Mesenchymal stem cell (in vitro differentiated cells and primary cell): ENCODE measurements at regions not wholly inside any gene's neighbourhood (a gene's known extent, or its start where the extent isn't known, plus 50 kb on each side); places are given as distances from the start of the nearest gene placed in this dataset.
A peak's percentile ranks its signal among the peaks of the same experiment; 100 is the strongest.

Experiments
- DNase-seq: peaks from one replicate; pipeline ENCODE4 v3.0.0-alpha.2; 2013
- H2AFZ ChIP-seq: one replicate; pipeline ENCODE4 v1.6.1; 2013; ENCODE audit warnings: low read depth, mild to moderate bottlenecking, control low read depth, inconsistent platforms, low read length, moderate library complexity
- H2AK5ac ChIP-seq: 2 replicates; pipeline ENCODE4 v1.6.1; 2013; ENCODE audit warnings: low read length, moderate library complexity, mild to moderate bottlenecking, inconsistent platforms; ENCODE audit not compliant: severe bottlenecking
- H2BK120ac ChIP-seq: one replicate; pipeline ENCODE4 v1.6.1; 2013; ENCODE audit warnings: low read depth, mild to moderate bottlenecking, inconsistent platforms, low read length, moderate library complexity
- H2BK12ac ChIP-seq, 2 experiments: one replicate each; pipeline ENCODE4 v1.6.1; 2013; ENCODE audit warnings: inconsistent platforms in 2 of 2, low read length in 2 of 2, mild to moderate bottlenecking in 2 of 2, moderate library complexity in 2 of 2, control low read depth in 1 of 2
- H2BK15ac ChIP-seq: one replicate; pipeline ENCODE4 v1.6.1; 2013; ENCODE audit warnings: mild to moderate bottlenecking, low read depth, inconsistent platforms; ENCODE audit not compliant: poor library complexity, severe bottlenecking
- H2BK5ac ChIP-seq: 2 replicates; pipeline ENCODE4 v1.6.1; 2013; ENCODE audit warnings: low read depth, mild to moderate bottlenecking, low read length, control low read depth, inconsistent platforms; ENCODE audit not compliant: poor library complexity, severe bottlenecking
- H3K14ac ChIP-seq, 2 experiments: one replicate each; pipeline ENCODE4 v1.6.1; 2013; ENCODE audit warnings: inconsistent platforms in 2 of 2, low read length in 2 of 2, control low read depth in 1 of 2, mild to moderate bottlenecking in 1 of 2, moderate library complexity in 1 of 2
- H3K18ac ChIP-seq, 2 experiments: one replicate each; pipeline ENCODE4 v1.6.1; 2013; ENCODE audit warnings: inconsistent platforms in 2 of 2, low read length in 2 of 2, control low read depth in 1 of 2, low read depth in 1 of 2, mild to moderate bottlenecking in 1 of 2
- H3K23ac ChIP-seq, 2 experiments: one replicate each; pipeline ENCODE4 v1.6.1; 2013; ENCODE audit warnings: inconsistent platforms in 2 of 2, low read length in 2 of 2, mild to moderate bottlenecking in 2 of 2, moderate library complexity in 2 of 2, control low read depth in 1 of 2
- H3K27ac ChIP-seq: 2 replicates; pipeline ENCODE4 v1.5.1; 2013; ENCODE audit warnings: mild to moderate bottlenecking, moderate library complexity, low read length, control low read depth, inconsistent platforms; ENCODE audit not compliant: poor library complexity, severe bottlenecking
- H3K27me3 ChIP-seq, 2 experiments: 2 replicates each; pipeline versions ENCODE4 v1.6.1 to v1.7.0; 2013; ENCODE audit warnings: low read length in 2 of 2, mild to moderate bottlenecking in 2 of 2, moderate library complexity in 2 of 2, control low read depth in 1 of 2, inconsistent platforms in 1 of 2; ENCODE audit not compliant: control insufficient read depth in 1 of 2, insufficient read depth in 1 of 2
- H3K36me3 ChIP-seq, 2 experiments: 2 replicates each; pipeline versions ENCODE4 v1.6.1 to v1.7.0; 2013; ENCODE audit warnings: low read length in 2 of 2, control low read depth in 1 of 2, inconsistent platforms in 1 of 2, low read depth in 1 of 2, mild to moderate bottlenecking in 1 of 2; ENCODE audit not compliant: insufficient read depth in 2 of 2, control insufficient read depth in 1 of 2
- H3K4ac ChIP-seq, 2 experiments: one replicate each; pipeline ENCODE4 v1.6.1; 2013; ENCODE audit warnings: inconsistent platforms in 2 of 2, low read length in 2 of 2, mild to moderate bottlenecking in 2 of 2, moderate library complexity in 2 of 2, control low read depth in 1 of 2, low read depth in 1 of 2
- H3K4me1 ChIP-seq: 2 replicates; pipeline ENCODE4 v1.6.1; 2013; ENCODE audit warnings: low read depth, low read length, control low read depth; ENCODE audit not compliant: control insufficient read depth, insufficient read depth
- H3K4me2 ChIP-seq: 2 replicates; pipeline ENCODE4 v1.6.1; 2013; ENCODE audit warnings: low read length, mild to moderate bottlenecking, inconsistent platforms; ENCODE audit not compliant: poor library complexity, severe bottlenecking
- H3K4me3 ChIP-seq, 2 experiments: 2 replicates each; pipeline versions ENCODE4 v1.5.1 to v1.7.0; 2013; ENCODE audit warnings: low read length in 2 of 2, mild to moderate bottlenecking in 2 of 2, control low read depth in 1 of 2, low read depth in 1 of 2; ENCODE audit not compliant: insufficient read depth in 1 of 2
- H3K79me1 ChIP-seq: replicated peaks from 2 replicates; pipeline ENCODE4 v1.6.1; 2013; ENCODE audit warnings: mild to moderate bottlenecking, control low read depth, low read length, inconsistent platforms; ENCODE audit not compliant: poor library complexity, severe bottlenecking
- H3K9ac ChIP-seq: 2 replicates; pipeline ENCODE4 v1.7.0; 2013; ENCODE audit warnings: mild to moderate bottlenecking, low read length, moderate library complexity
- H3K9me3 ChIP-seq: 2 replicates; pipeline ENCODE4 v1.7.0; 2013; ENCODE audit warnings: mild to moderate bottlenecking, low read length; ENCODE audit not compliant: control insufficient read depth
- H4K8ac ChIP-seq: one replicate; pipeline ENCODE4 v1.6.1; 2013; ENCODE audit warnings: inconsistent platforms, mild to moderate bottlenecking, low read length, moderate library complexity
- H4K91ac ChIP-seq: one replicate; pipeline ENCODE4 v1.6.1; 2013; ENCODE audit warnings: mild to moderate bottlenecking, low read length, inconsistent platforms
- WGBS: methylation state at CpG from one replicate; pipeline ENCODE4 v1.1.7; 2013; ENCODE audit warnings: mixed read lengths; 5-methylcytosine and 5-hydroxymethylcytosine counted together

DNA sequence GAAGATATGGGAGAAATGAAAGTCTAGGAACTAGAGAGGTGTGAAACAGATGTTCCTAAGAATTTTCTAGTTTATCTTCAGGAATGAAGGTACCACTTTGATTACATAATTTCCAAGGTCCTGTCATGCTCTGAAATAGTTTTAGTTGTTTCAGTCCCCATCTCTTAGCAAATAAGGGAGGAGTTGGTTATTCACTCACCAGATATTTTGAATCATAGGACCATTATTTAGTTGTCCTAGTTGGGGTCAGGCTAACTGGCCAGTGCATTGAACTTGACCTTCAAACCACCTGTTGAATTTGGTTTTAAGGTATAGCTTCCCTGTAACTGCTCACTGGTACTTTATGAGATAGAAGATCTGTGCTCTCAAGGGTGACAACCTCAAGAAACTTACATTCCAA lies 53.9 kb upstream of the TNFAIP8 start:
- Histone ChIP-seq H2AK5ac (no peak overlapping the region), H3K4me2 (no peak overlapping the region), H3K4me1 (peaks cover 6% of the 10 kb centered on the region), H3K27ac (peak overlapping the region; percentile 72), H3K9me3 (no peaks in the 10 kb centered on the region), H3K23ac (no peak overlapping the region), H2BK5ac (no peak overlapping the region), H4K8ac (no peak overlapping the region), H3K18ac (no peak overlapping the region), H2BK12ac (no peak overlapping the region), H2AFZ (no peak overlapping the region), H3K27me3 (no peaks in the 10 kb centered on the region), H3K79me1 (peaks cover 6% of the 10 kb centered on the region), H3K4ac (no peak overlapping the region), H2BK120ac (no peak overlapping the region), H3K14ac (no peak overlapping the region), H3K9ac (no peak overlapping the region), H3K36me3 (peaks cover 0 to 2% of the 10 kb centered on the region in 2 experiments), H4K91ac (no peak overlapping the region), H3K4me3 (no peak overlapping the region), H2BK15ac (no peak overlapping the region)
- no peak for DNase-seq

DNA sequence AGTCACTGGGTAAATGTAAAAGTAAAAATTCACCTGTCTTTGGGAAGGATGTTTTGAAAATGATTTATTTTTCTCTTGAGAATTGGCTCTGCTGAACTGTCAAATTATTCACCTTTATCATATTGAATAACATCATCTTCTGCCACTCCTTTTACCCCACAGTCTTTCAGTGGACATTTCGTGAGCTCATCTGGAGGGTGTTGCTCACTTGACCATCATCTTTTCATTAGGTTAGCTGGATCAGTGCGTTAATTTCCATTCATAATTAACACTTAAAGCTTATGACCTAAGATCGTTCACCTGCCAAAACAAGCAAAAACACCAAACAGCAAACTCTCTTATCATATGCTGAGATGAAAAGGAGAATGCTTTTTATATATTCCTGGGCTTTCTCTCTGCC lies 53.4 kb upstream of the TNFAIP8 start:
- no peak overlapping the region for H3K4me3 ChIP-seq
- peaks cover 8% of the 10 kb centered on the region for H3K79me1 ChIP-seq
- H3K9ac ChIP-seq = peak overlapping the region; percentile 62
- peak overlapping the region; percentile 92 for H3K27ac ChIP-seq
- no peak overlapping the region for H3K14ac ChIP-seq
- H3K4ac ChIP-seq = no peak overlapping the region
- DNase-seq = no peak
- H3K23ac ChIP-seq = no peak overlapping the region
- H2AK5ac ChIP-seq = peak overlapping the region; percentile 68
- no peak overlapping the region for H2BK12ac ChIP-seq
- H3K4me2 ChIP-seq = peak overlapping the region; percentile 30
- no peak overlapping the region for H2BK5ac ChIP-seq
- no peak overlapping the region for H3K18ac ChIP-seq
- H3K4me1 ChIP-seq = peaks cover 6% of the 10 kb centered on the region
- H4K91ac ChIP-seq = no peak overlapping the region
- no peaks in the 10 kb centered on the region for H3K9me3 ChIP-seq
- peaks cover 0 to 2% of the 10 kb centered on the region in 2 experiments for H3K36me3 ChIP-seq
- H2BK120ac ChIP-seq = no peak overlapping the region
- WGBS = 97% methylated on average over 1 of the region's 3 CpGs
- no peaks in the 10 kb centered on the region for H3K27me3 ChIP-seq
- H2BK15ac ChIP-seq = no peak overlapping the region
- H2AFZ ChIP-seq = no peak overlapping the region
- no peak overlapping the region for H4K8ac ChIP-seq

DNA sequence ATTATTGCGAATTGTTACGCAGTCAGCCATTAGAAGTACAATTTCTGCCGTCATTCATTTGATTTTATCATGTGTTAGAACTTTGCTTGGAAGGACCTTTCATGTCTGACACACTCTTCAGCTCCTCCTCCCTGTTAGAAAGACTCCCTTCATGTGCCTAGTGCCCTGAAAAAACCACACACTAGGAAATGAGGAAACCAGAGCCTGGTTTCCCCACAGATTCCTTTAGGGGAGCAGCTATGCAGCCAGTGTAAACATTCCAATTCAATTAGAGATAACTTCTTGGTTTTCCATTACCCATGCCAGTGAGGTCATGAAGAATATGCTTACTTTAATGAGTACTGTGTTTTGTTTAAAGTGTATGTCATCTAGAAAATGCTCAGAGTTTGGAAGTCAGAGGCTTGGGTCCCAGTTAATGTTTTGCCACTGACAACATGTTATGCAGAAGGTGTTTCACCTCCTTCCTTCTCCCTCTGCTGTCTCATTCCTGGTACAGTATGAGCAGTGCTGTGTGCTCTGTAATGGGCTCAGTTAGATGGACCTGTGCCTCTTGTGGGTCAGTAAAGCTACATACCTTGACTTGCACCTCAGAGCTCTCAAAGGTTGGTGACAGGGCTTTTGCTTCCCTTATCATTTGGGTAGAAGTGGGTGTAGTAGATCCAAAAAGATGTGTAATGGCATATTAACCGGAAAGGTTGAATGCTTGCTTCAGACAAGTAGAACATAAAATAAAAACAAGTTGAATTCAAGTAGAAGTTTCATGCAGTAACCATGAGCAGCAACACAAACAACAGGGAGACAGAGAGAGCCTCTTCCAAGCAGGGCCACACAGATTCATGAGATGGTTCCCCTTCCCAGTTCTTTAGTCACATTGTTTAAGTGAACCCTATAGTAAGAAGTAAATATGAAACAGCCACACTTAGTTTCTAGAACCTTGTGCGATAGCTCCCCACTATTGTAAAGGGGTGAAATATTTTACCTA lies 52.6 kb upstream of the TNFAIP8 start:
- no peak overlapping the region for H3K4ac ChIP-seq
- 30% methylated on average over 3 of the region's 5 CpGs for WGBS
- H4K91ac ChIP-seq = no peak overlapping the region
- H4K8ac ChIP-seq = no peak overlapping the region
- H2AK5ac ChIP-seq = peak overlapping the region; percentile 54
- H2BK120ac ChIP-seq = no peak overlapping the region
- peak overlapping the region; percentile 97 for H2BK5ac ChIP-seq
- H3K18ac ChIP-seq = peak overlapping the region; percentile 64 to 69
- peak overlapping the region in 1 of 2 experiments; percentile 27 for H2BK12ac ChIP-seq
- no peak overlapping the region for H3K14ac ChIP-seq
- H3K9ac ChIP-seq = peak overlapping the region; percentile 62
- H3K4me3 ChIP-seq = peak overlapping the region in 1 of 2 experiments; percentile 21
- no peak overlapping the region for H3K23ac ChIP-seq
- H2BK15ac ChIP-seq = no peak overlapping the region
- peak overlapping the region; percentile 48 for H3K4me2 ChIP-seq
- peak overlapping the region; percentile 98 for H3K27ac ChIP-seq
- H3K36me3 ChIP-seq = peaks cover 0 to 2% of the 10 kb centered on the region in 2 experiments
- peak; percentile 98 for DNase-seq
- no peak overlapping the region for H2AFZ ChIP-seq
- H3K79me1 ChIP-seq = peaks cover 10% of the 10 kb centered on the region
- peaks cover 6% of the 10 kb centered on the region for H3K4me1 ChIP-seq
- no peaks in the 10 kb centered on the region for H3K27me3 ChIP-seq
- no peaks in the 10 kb centered on the region for H3K9me3 ChIP-seq

DNA sequence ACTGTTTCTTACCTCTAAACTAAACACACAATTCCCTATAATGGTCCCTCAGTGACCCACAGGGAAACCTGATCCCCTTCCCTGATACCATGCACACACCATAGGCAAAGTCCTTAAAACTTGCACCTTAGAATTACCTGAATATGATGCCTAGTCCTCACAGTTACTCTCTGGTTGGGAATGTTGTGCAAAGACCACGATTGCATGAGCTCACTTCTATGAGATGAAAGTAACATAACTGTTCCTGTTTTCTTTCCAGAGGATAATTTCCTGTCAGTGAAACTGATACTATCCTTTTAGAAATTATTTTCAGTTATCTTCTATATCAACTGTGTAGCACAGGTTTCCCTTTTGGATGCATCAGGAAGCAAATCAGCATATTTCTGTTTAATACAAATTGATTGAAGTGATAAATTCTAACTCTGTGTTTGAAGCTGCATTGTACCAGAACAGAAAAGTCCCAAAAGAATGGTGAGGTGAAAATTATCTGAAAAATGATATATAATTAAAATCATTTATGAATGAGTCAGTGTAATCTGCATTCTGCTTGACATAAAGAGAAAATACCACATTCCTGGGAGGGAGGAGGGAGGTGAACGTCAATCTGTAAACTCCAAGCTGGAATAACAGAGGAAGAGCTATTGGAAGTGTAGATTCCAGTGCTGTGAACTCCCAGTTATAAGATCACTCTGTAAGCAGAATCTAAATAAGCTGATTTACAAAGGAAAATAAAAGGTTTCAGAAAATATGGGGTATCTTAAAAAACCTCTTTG lies 51.2 kb upstream of the TNFAIP8 start:
- no peak overlapping the region for H3K4ac ChIP-seq
- H2BK5ac ChIP-seq = peak overlapping the region; percentile 97
- no peak overlapping the region for H2BK15ac ChIP-seq
- no peaks in the 10 kb centered on the region for H3K9me3 ChIP-seq
- H4K91ac ChIP-seq = no peak overlapping the region
- H3K14ac ChIP-seq = no peak overlapping the region
- H3K4me3 ChIP-seq = no peak overlapping the region
- peaks cover 0 to 2% of the 10 kb centered on the region in 2 experiments for H3K36me3 ChIP-seq
- H3K27ac ChIP-seq = peak overlapping the region; percentile 98
- H2AK5ac ChIP-seq = peak overlapping the region; percentile 98
- peaks cover 14% of the 10 kb centered on the region for H3K4me1 ChIP-seq
- 25% methylated on average over 1 of the region's 2 CpGs for WGBS
- H2AFZ ChIP-seq = no peak overlapping the region
- DNase-seq = no peak
- peak overlapping the region; percentile 49 for H4K8ac ChIP-seq
- H3K9ac ChIP-seq = peak overlapping the region; percentile 62
- H3K27me3 ChIP-seq = no peaks in the 10 kb centered on the region
- no peak overlapping the region for H3K4me2 ChIP-seq
- no peak overlapping the region for H3K23ac ChIP-seq
- H3K18ac ChIP-seq = peak overlapping the region in 1 of 2 experiments; percentile 49
- peaks cover 14% of the 10 kb centered on the region for H3K79me1 ChIP-seq
- H2BK12ac ChIP-seq = peak overlapping the region in 1 of 2 experiments; percentile 82
- peak overlapping the region; percentile 8 for H2BK120ac ChIP-seq
